HCT116 (cell line): ENCODE measurements at regions not wholly inside any gene's neighbourhood (a gene's known extent, or its start where the extent isn't known, plus 50 kb on each side); places are given as distances from the start of the nearest gene placed in this dataset.

ENCODE experiments used
- ATAC-seq: fragments of 200-7000 bp; cut with Tn5 transposase; 2 replicates; pipeline ENCODE4 v1.9.1; 2020; ENCODE audit warnings: mild to moderate bottlenecking, moderate library complexity
- BruUV-seq: library from RNA; stranded (reverse); fragments of 400-500 nt; replicated peaks from 2 replicates; lab custom pipeline; 2021; lab: Mats Ljungman, UMichigan
- CTCF ChIA-PET: fragments of 300-600 bp; sonication (Branson Sonifier 250); formaldehyde crosslinking; loops from one replicate; lab custom pipeline; 2021; ENCODE audit warnings: antibody characterized with exemption; lab: Charles Lee
- POLR2A ChIA-PET: fragments of 300-600, 350-600 bp; sonication (Branson Sonifier 250); formaldehyde crosslinking; loops from one replicate; lab custom pipeline; 2021; ENCODE audit warnings: antibody characterized with exemption; lab: Charles Lee
- RAD21 ChIA-PET, 2 experiments: fragments of 300-600 bp; sonication (Branson Sonifier 250); formaldehyde crosslinking; loops; one replicate each; lab custom pipeline; 2023; ENCODE audit warnings: low total read pairs in 2 of 2; ENCODE audit not compliant: uncharacterized antibody in 2 of 2, unreplicated experiment in 2 of 2, low non-redundant PET in 1 of 2; lab: Charles Lee
- DNase-seq: peaks from one replicate; pipeline ENCODE4 v3.0.0-alpha.2; 2010; ENCODE audit warnings: low read depth, low spot score
- H2AFZ ChIP-seq: fragments of 200-600 bp; shearing (Covaris generic), sonication (generic); 2 replicates; pipeline ENCODE4 v1.6.1; 2017; ENCODE audit warnings: low read depth, mixed run types, mixed read lengths, antibody characterized with exemption, low read length; ENCODE audit not compliant: poor library complexity, severe bottlenecking
- H3K27ac ChIP-seq: 2 replicates; pipeline ENCODE4 v1.5.1; 2012; ENCODE audit warnings: low read depth, low read length
- H3K27me3 ChIP-seq: fragments of 200-600 bp; sonication (generic); 2 replicates; pipeline ENCODE4 v1.6.1; 2016; ENCODE audit warnings: mixed run types, low read length, mixed read lengths; ENCODE audit not compliant: insufficient read depth
- H3K36me3 ChIP-seq, 2 experiments: fragments of 200-500 bp in 1 of 2; fragments of 200-600 bp in 1 of 2; sonication (Bioruptor generic) in 1 of 2; sonication (generic) in 1 of 2; 2 replicates each; pipeline versions ENCODE4 v1.5.1 to v1.6.1; 2014 to 2016; ENCODE audit warnings: low read length in 2 of 2, inconsistent platforms in 1 of 2, mixed read lengths in 1 of 2, mixed run types in 1 of 2; ENCODE audit not compliant: insufficient read depth in 2 of 2, control insufficient read depth in 1 of 2
- H3K4me1 ChIP-seq, 2 experiments: fragments of 200-600 bp in 1 of 2; sonication (generic) in 1 of 2; 2 replicates each; pipeline versions ENCODE4 v1.5.1 to v1.6.1; 2012 to 2017; ENCODE audit warnings: low read length in 2 of 2, inconsistent platforms in 1 of 2, mild to moderate bottlenecking in 1 of 2, mixed read lengths in 1 of 2, mixed run types in 1 of 2, moderate library complexity in 1 of 2; ENCODE audit not compliant: insufficient read depth in 2 of 2, control insufficient read depth in 1 of 2
- H3K4me2 ChIP-seq: fragments of 200-600 bp; sonication (generic); 2 replicates; pipeline ENCODE4 v1.6.1; 2017; ENCODE audit warnings: mixed run types, low read length, mixed read lengths
- H3K4me3 ChIP-seq, 2 experiments: fragments of 200-600 bp in 1 of 2; sonication (generic) in 1 of 2; replicated peaks in 1 of 2; 2 replicates each; pipeline ENCODE4 v1.5.1; 2011 to 2016; ENCODE audit warnings: low read length in 2 of 2, control low read depth in 1 of 2, low read depth in 1 of 2, mild to moderate bottlenecking in 1 of 2, mixed read lengths in 1 of 2, mixed run types in 1 of 2
- H3K79me2 ChIP-seq: fragments of 200-600 bp; sonication (generic); 2 replicates; pipeline ENCODE4 v1.6.1; 2017; ENCODE audit warnings: mild to moderate bottlenecking, mixed run types, low read length, moderate library complexity, mixed read lengths; ENCODE audit not compliant: insufficient read depth
- H3K9ac ChIP-seq: fragments of 200-600 bp; sonication (generic); 2 replicates; pipeline ENCODE4 v1.6.1; 2016; ENCODE audit warnings: low read length, mixed read lengths
- H3K9me2 ChIP-seq: fragments of 200-600 bp; sonication (generic), shearing (Covaris generic); 2 replicates; pipeline ENCODE4 v1.6.1; 2017; ENCODE audit warnings: mixed run types, mild to moderate bottlenecking, moderate library complexity; ENCODE audit not compliant: insufficient read depth
- H3K9me3 ChIP-seq, 2 experiments: fragments of 200-500 bp in 1 of 2; fragments of 200-600 bp in 1 of 2; sonication (Bioruptor generic) in 1 of 2; sonication (generic) in 1 of 2; 2 replicates each; pipeline ENCODE4 v1.6.1; 2014 to 2017; ENCODE audit warnings: low read length in 2 of 2, mixed read lengths in 2 of 2, inconsistent platforms in 1 of 2, low read depth in 1 of 2, mild to moderate bottlenecking in 1 of 2, mixed run types in 1 of 2, moderate library complexity in 1 of 2; ENCODE audit not compliant: control insufficient read depth in 1 of 2, insufficient read depth in 1 of 2
- H4K20me1 ChIP-seq: fragments of 200-600 bp; sonication (generic), shearing (Covaris generic); 2 replicates; pipeline ENCODE4 v1.6.1; 2017; ENCODE audit warnings: mixed run types, mild to moderate bottlenecking, moderate library complexity; ENCODE audit not compliant: insufficient read depth
- POLR2A ChIP-seq: IDR thresholded peaks from 2 replicates; pipeline ENCODE4 v1.7.0; 2011; ENCODE audit warnings: borderline replicate concordance; ENCODE audit not compliant: insufficient read depth, insufficient read length; ENCODE audit errors: extremely low read depth
- YY1 ChIP-seq: IDR thresholded peaks from 2 replicates; pipeline ENCODE4 v1.6.1; 2011; ENCODE audit warnings: low read length, low read depth, moderate library complexity, mild to moderate bottlenecking; ENCODE audit not compliant: insufficient replicate concordance; ENCODE audit errors: extremely low read depth
- ZNF274 ChIP-seq: fragments of 200-500 bp; sonication (Bioruptor generic); IDR thresholded peaks from 2 replicates; pipeline ENCODE4 v1.6.1; 2014; ENCODE audit warnings: mild to moderate bottlenecking, low read depth, low read length, inconsistent platforms
- intact Hi-C: fragments of 100-400 bp; cut with micrococcal nuclease; formaldehyde crosslinking; loops from 2 replicates; pipeline ENCODE4 v1.10.0; 2022
- TF ChIP-seq, protein P1 (sequence below): IDR thresholded peaks from 2 replicates; pipeline ENCODE4 v1.6.1; 2012
- TF ChIP-seq, protein P2 (sequence below): IDR thresholded peaks from 2 replicates; pipeline ENCODE4 v1.6.1; 2012

DNA sequence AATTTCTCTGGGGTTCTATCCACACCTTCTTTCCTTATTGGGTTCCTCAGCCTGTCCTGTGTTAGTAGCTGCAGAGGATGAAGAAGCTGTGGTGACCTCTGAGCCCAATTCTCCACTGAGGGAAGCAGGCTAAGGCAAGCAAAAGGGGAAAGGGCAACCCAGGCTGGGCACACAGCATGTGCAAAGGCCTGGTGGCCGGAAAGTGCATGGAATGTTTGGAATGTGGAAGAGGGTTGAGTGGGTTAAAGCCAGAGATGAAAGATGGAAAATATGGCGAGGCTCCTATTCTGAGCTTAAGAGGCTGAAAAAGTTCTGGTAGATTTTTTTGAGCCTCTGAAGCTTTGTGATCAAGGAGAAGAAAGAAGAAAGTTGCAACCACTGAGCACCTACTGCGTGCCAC, 247.1 kb downstream of the MIAT start:
- ATAC-seq (no peak), DNase-seq (no peak)
- Histone ChIP-seq H3K4me3 (no peak overlapping the region), H3K79me2 (no peaks in the 10 kb centered on the region), H2AFZ (no peak overlapping the region), H3K9me2 (no peaks in the 10 kb centered on the region), H3K27ac (no peak overlapping the region), H3K4me2 (no peak overlapping the region), H3K4me1 (no peaks in the 10 kb centered on the region), H3K27me3 (peaks cover 71% of the 10 kb centered on the region), H3K9ac (no peak overlapping the region)
- intact Hi-C loops = no loop called here
- ChIA-PET RAD21 (no interaction called here), CTCF (no interaction called here)
- TF ChIP-seq POLR2A = no peak
- TF ChIP-seq, protein P1, sequence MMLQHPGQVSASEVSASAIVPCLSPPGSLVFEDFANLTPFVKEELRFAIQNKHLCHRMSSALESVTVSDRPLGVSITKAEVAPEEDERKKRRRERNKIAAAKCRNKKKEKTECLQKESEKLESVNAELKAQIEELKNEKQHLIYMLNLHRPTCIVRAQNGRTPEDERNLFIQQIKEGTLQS = no peak
- TF ChIP-seq, protein P2, sequence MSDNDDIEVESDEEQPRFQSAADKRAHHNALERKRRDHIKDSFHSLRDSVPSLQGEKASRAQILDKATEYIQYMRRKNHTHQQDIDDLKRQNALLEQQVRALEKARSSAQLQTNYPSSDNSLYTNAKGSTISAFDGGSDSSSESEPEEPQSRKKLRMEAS = no peak
- TF ChIP-seq YY1 = no peak
- TF ChIP-seq ZNF274 = no peak
- TF ChIP-seq, all 23 proteins: peak for 0
- Histone ChIP-seq H4K20me1 (no peaks in the 10 kb centered on the region), H3K9me3 (no peaks in the 10 kb centered on the region), H3K36me3 (no peaks in the 10 kb centered on the region)
- no TSS peak for BruUV-seq
- POLR2A ChIA-PET = no interaction called here

DNA sequence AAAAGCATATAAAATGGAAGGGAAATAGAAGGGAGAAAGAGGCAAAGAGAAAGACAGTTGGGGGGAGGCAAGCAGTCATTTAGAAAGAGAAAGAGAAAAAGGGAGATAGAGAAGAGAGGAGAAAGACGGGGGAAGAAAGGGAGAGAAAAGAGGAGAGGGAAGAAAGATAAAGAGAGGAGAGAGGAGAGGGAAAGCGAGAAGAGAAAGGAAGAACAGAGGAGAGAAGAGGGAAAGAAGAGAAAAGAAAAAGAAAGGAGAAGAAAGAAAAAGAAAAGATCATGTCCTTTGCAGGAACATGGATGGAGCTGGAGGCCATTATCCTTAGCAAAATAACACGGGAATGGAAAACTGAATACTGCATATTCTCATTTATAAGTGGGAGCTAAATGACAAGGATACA, 247.7 kb downstream of the MIAT start:
- H3K4me2 ChIP-seq = no peak overlapping the region
- ChIA-PET RAD21 (no interaction called here), CTCF (no interaction called here), POLR2A (no interaction called here)
- H3K9ac ChIP-seq = no peak overlapping the region
- H3K27me3 ChIP-seq = peaks cover 67% of the 10 kb centered on the region
- no peaks in the 10 kb centered on the region for H3K9me2 ChIP-seq
- no TSS peak for BruUV-seq
- H2AFZ ChIP-seq = no peak overlapping the region
- no peaks in the 10 kb centered on the region for H3K9me3 ChIP-seq
- intact Hi-C loops = no loop called here
- H3K4me3 ChIP-seq = no peak overlapping the region
- H3K79me2 ChIP-seq = no peaks in the 10 kb centered on the region
- no peaks in the 10 kb centered on the region for H3K36me3 ChIP-seq
- DNase-seq (no peak), ATAC-seq (no peak)
- no peak overlapping the region for H3K27ac ChIP-seq
- no peaks in the 10 kb centered on the region for H3K4me1 ChIP-seq
- H4K20me1 ChIP-seq = no peaks in the 10 kb centered on the region
- TF ChIP-seq, protein P1 = no peak
